C4-2B (cell line): ENCODE measurements at regions not wholly inside any gene's neighbourhood (a gene's known extent, or its start where the extent isn't known, plus 50 kb on each side); places are given as distances from the start of the nearest gene placed in this dataset.

ENCODE experiments used
- H3K27ac ChIP-seq: fragments of 450-650 bp; 2 replicates; pipeline ENCODE4 v1.5.1; 2017
- ZFX ChIP-seq: fragments of 450-650 bp; IDR thresholded peaks from 2 replicates; pipeline ENCODE4 v1.6.1; 2017
- TF ChIP-seq, protein P1 (sequence below): fragments of 450-650 bp; conservative IDR thresholded peaks from 2 replicates; pipeline ENCODE4 v1.5.1; 2017; ENCODE audit warnings: mild to moderate bottlenecking

DNA sequence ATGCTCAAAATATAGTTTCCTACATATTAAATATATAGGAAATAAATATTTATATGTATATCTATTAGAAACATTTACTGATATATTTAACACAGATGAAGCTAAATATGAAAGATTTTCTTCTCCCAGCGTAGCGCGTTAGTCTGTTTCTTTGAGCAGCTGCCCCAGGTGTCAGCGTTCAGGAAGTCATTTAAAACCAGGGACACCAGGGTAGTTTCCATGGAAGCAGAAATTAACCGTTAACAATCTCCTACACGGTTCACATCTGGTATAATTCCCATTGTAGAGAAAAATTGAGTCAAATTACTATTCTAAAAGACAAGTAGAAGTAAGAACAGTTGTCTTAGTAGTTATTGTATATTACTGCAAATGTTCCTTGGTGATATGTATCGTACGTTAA lies 1443.7 kb downstream of the MRPL39 start:
- no peak overlapping the region for H3K27ac ChIP-seq
- TF ChIP-seq, protein P1, sequence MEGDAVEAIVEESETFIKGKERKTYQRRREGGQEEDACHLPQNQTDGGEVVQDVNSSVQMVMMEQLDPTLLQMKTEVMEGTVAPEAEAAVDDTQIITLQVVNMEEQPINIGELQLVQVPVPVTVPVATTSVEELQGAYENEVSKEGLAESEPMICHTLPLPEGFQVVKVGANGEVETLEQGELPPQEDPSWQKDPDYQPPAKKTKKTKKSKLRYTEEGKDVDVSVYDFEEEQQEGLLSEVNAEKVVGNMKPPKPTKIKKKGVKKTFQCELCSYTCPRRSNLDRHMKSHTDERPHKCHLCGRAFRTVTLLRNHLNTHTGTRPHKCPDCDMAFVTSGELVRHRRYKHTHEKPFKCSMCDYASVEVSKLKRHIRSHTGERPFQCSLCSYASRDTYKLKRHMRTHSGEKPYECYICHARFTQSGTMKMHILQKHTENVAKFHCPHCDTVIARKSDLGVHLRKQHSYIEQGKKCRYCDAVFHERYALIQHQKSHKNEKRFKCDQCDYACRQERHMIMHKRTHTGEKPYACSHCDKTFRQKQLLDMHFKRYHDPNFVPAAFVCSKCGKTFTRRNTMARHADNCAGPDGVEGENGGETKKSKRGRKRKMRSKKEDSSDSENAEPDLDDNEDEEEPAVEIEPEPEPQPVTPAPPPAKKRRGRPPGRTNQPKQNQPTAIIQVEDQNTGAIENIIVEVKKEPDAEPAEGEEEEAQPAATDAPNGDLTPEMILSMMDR, result no peak
- no peak for TF ChIP-seq ZFX

- TF ChIP-seq, protein P1, result no peak
- no peak for TF ChIP-seq ZFX
- H3K27ac ChIP-seq, result no peak overlapping the region
These were observed 1446.8 kb downstream of the MRPL39 start for GRCh38 chr21:24160528-24160927.

GRCh38 chr21:24153137-24153536 lies 1454.1 kb downstream of the MRPL39 start:
- H3K27ac ChIP-seq, result no peak overlapping the region
- no peak for TF ChIP-seq ZFX
- TF ChIP-seq, protein P1, result no peak

DNA sequence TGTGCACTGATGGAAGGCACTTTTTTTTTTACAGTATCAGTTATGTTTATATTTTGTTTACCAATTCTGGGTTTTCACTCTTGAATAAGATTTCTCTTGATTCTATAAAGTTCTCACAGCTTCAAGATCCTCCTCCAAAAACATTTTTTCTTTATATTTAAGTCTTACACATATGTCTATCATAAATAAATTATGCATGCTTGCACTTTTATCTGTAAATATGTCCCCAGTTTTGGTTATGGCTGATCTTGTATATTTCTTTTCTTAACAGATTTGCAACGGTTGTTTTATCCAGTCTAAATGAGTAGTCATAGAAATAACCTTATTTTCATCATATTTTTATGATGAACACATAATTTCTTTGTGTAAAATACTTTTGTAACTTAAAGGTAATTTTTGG lies 1456.5 kb downstream of the MRPL39 start:
- H3K27ac ChIP-seq, result no peak overlapping the region
- TF ChIP-seq ZFX, result no peak
- TF ChIP-seq, protein P1, result no peak

GRCh38 chr21:24148461-24148860 lies 1458.8 kb downstream of the MRPL39 start:
- TF ChIP-seq, protein P1, result no peak
- TF ChIP-seq ZFX, result no peak
- no peak overlapping the region for H3K27ac ChIP-seq

DNA sequence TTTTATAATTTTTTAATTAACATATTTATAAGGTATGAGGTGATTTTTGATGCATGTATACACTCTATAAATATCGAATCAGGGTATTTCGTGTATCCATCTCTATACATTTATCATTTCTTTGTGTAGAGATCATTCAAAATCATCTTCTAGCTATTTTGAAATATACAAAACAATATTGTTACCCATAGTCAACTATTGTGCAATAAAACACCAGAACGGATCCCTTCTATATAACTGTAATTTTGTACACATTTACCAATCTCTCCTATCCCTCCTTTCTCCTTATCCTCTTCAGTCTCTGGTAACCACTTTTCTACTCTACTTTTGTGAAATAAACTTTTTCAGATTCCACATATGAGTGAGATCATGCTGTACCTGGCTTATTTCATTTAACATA lies 1459.6 kb downstream of the MRPL39 start:
- no peak overlapping the region for H3K27ac ChIP-seq
- TF ChIP-seq, protein P1, result no peak
- no peak for TF ChIP-seq ZFX

DNA sequence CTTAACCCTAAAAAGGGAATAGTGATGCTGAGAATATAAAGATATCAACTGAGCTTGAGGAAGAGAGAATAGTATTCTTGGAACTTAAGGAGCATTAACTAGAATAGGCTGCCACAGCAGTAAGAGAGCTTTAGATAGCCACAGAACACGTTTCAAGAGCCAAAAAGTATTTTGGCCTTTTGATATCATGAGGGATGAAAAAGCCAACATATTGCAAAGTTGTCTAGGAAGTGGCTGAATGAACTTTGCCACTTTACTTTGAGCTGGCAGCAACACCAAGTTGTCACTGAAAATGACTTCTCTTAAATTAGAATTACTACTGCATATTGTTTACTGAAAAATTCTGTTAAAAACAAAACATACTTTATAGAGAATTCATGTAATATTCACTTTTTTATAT lies 1476.2 kb downstream of the MRPL39 start:
- no peak for TF ChIP-seq ZFX
- TF ChIP-seq, protein P1, result no peak

More for the DNA sequence above, 1476.2 kb downstream of the MRPL39 start:
- H3K27ac ChIP-seq, result no peak overlapping the region
